ENCODE measurements at regions not wholly inside any gene's neighbourhood (a gene's known extent, or its start where the extent isn't known, plus 50 kb on each side); places are given as distances from the start of the nearest gene placed in this dataset.

GRCh38 chr13:108006619-108007018, 208.7 kb downstream of the LIG4 start:
- TF ChIP-seq EZH2 (IDR thresholded peaks at IDR 0.05) (no peak), CTCF (IDR thresholded peaks at IDR 0.05 in 2 of 3, conservative IDR thresholded peaks at IDR 0.05 in 1 of 3; ENCODE audit: borderline replicate concordance in 1 of 3, insufficient read depth in 1 of 3, low read depth in 2 of 3, low read length in 2 of 3) (no peak), RAD21 (IDR thresholded peaks at IDR 0.05; ENCODE audit: low read depth) (no peak), EZH2phosphoT487 (IDR thresholded peaks at IDR 0.05; ENCODE audit: borderline replicate concordance) (no peak), TCF7L2 (IDR thresholded peaks at IDR 0.05; ENCODE audit: borderline replicate concordance, extremely low read depth, insufficient read depth, insufficient read length) (no peak), POLR2A (IDR thresholded peaks at IDR 0.05; ENCODE audit: borderline replicate concordance, extremely low read depth, insufficient read depth, insufficient read length) (no peak), CEBPB (IDR thresholded peaks at IDR 0.05; ENCODE audit: low read depth) (no peak), ZNF274 (IDR thresholded peaks at IDR 0.05; ENCODE audit: low read depth, low read length) (no peak), ZBTB33 (IDR thresholded peaks at IDR 0.05; ENCODE audit: extremely low read depth, insufficient replicate concordance, low read length) (no peak), YY1 (IDR thresholded peaks at IDR 0.05; ENCODE audit: extremely low read depth, insufficient replicate concordance, low read depth, low read length) (no peak), POLR2AphosphoS5 (IDR thresholded peaks at IDR 0.05; ENCODE audit: low read depth, low read length) (no peak)
- TF ChIP-seq, protein P1, sequence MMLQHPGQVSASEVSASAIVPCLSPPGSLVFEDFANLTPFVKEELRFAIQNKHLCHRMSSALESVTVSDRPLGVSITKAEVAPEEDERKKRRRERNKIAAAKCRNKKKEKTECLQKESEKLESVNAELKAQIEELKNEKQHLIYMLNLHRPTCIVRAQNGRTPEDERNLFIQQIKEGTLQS (IDR thresholded peaks at IDR 0.05) = no peak
